ENCODE measurements at regions not wholly inside any gene's neighbourhood (a gene's known extent, or its start where the extent isn't known, plus 50 kb on each side); places are given as distances from the start of the nearest gene placed in this dataset.
A peak's percentile ranks its signal among the peaks of the same experiment; 100 is the strongest.

GRCh38 chr7:53984776-53985175, 557.4 kb upstream of the VSTM2A start:
- no peak for TF ChIP-seq EZH2 (IDR thresholded peaks at IDR 0.05; ENCODE audit: low read depth)
- no peak for TF ChIP-seq CTCF (conservative IDR thresholded peaks at IDR 0.05)
- Histone ChIP-seq H3K79me2 (ENCODE audit: low read depth) (no peaks in the 10 kb centered on the region), H3K36me3 (ENCODE audit: low read depth) (no peaks in the 10 kb centered on the region), H2AFZ (no peak overlapping the region), H3F3A (ENCODE audit: insufficient read depth, low read depth) (no peaks in the 10 kb centered on the region), H3K4me2 (peak overlapping the region; percentile 22; the same call in 1 of the 2 replicates), H3K4me1 (replicated peaks; ENCODE audit: insufficient read depth) (no peaks in the 10 kb centered on the region), H3K9me3 (ENCODE audit: insufficient read depth, low read depth) (no peaks in the 10 kb centered on the region), H3K27ac (no peak overlapping the region), H3K4me3 (no peak overlapping the region), H3K9me2 (ENCODE audit: insufficient read depth) (no peaks in the 10 kb centered on the region; the same call in 1 of the 2 replicates), H3K27me3 (ENCODE audit: insufficient read depth, low read depth) (no peaks in the 10 kb centered on the region), H4K20me1 (ENCODE audit: insufficient read depth) (no peaks in the 10 kb centered on the region)
- intact Hi-C loops (cut with micrococcal nuclease; ENCODE audit: unreplicated experiment) = no loop called here
- no TSS peak for BruUV-seq (replicated peaks)
- CTCF ChIA-PET = no interaction called here
- DNase-seq = no peak
- POLR2A ChIA-PET (ENCODE audit: unreplicated experiment) = no interaction called here

GRCh38 chr7:53988376-53988775, 553.8 kb upstream of the VSTM2A start:
- Histone ChIP-seq H4K20me1 (ENCODE audit: insufficient read depth) (no peaks in the 10 kb centered on the region), H3K4me3 (no peak overlapping the region), H3K4me1 (replicated peaks; ENCODE audit: insufficient read depth) (no peaks in the 10 kb centered on the region), H3F3A (ENCODE audit: insufficient read depth, low read depth) (no peaks in the 10 kb centered on the region), H3K36me3 (ENCODE audit: low read depth) (no peaks in the 10 kb centered on the region), H3K9me3 (ENCODE audit: insufficient read depth, low read depth) (no peaks in the 10 kb centered on the region), H2AFZ (no peak overlapping the region), H3K4me2 (no peak overlapping the region), H3K27ac (no peak overlapping the region), H3K9me2 (ENCODE audit: insufficient read depth) (0 out of 2 replicates have a peak, but pooled peaks cover 4% of the 10 kb centered on the region), H3K79me2 (ENCODE audit: low read depth) (no peaks in the 10 kb centered on the region), H3K27me3 (ENCODE audit: insufficient read depth, low read depth) (no peaks in the 10 kb centered on the region)
- intact Hi-C loops (cut with micrococcal nuclease; ENCODE audit: unreplicated experiment) = no loop called here
- ChIA-PET CTCF (no interaction called here), POLR2A (ENCODE audit: unreplicated experiment) (no interaction called here)
- DNase-seq = no peak
- BruUV-seq (replicated peaks) = no TSS peak
- TF ChIP-seq CTCF (conservative IDR thresholded peaks at IDR 0.05) = no peak
- no peak for TF ChIP-seq EZH2 (IDR thresholded peaks at IDR 0.05; ENCODE audit: low read depth)

- no TSS peak for BruUV-seq (replicated peaks)
- H3K79me2 ChIP-seq (ENCODE audit: low read depth) = no peaks in the 10 kb centered on the region
- H3K9me3 ChIP-seq (ENCODE audit: insufficient read depth, low read depth) = no peaks in the 10 kb centered on the region
- DNase-seq = no peak
- H3K4me3 ChIP-seq = no peak overlapping the region
- no peak overlapping the region for H3K27ac ChIP-seq
- H3K9me2 ChIP-seq (ENCODE audit: insufficient read depth) = 0 out of 2 replicates have a peak, but pooled peaks cover 4% of the 10 kb centered on the region
- H3K36me3 ChIP-seq (ENCODE audit: low read depth) = no peaks in the 10 kb centered on the region
- H3F3A ChIP-seq (ENCODE audit: insufficient read depth, low read depth) = no peaks in the 10 kb centered on the region
- H4K20me1 ChIP-seq (ENCODE audit: insufficient read depth) = no peaks in the 10 kb centered on the region
- ChIA-PET CTCF (no interaction called here), POLR2A (ENCODE audit: unreplicated experiment) (no interaction called here)
- H3K4me1 ChIP-seq (replicated peaks; ENCODE audit: insufficient read depth) = no peaks in the 10 kb centered on the region
- H3K4me2 ChIP-seq = no peak overlapping the region
- no peak overlapping the region for H2AFZ ChIP-seq
- intact Hi-C loops (cut with micrococcal nuclease; ENCODE audit: unreplicated experiment) = no loop called here
- H3K27me3 ChIP-seq (ENCODE audit: insufficient read depth, low read depth) = no peaks in the 10 kb centered on the region
- TF ChIP-seq CTCF (conservative IDR thresholded peaks at IDR 0.05) (no peak), EZH2 (IDR thresholded peaks at IDR 0.05; ENCODE audit: low read depth) (no peak)
These were observed 549.0 kb upstream of the VSTM2A start for GRCh38 chr7:53993224-53993623.
